Endothelial cell of umbilical vein (primary cell): ENCODE measurements at regions not wholly inside any gene's neighbourhood (a gene's known extent, or its start where the extent isn't known, plus 50 kb on each side); places are given as distances from the start of the nearest gene placed in this dataset.

Experiments
- BruUV-seq: library from RNA; stranded (reverse); fragments of 400-500 nt; replicated peaks from 2 replicates; lab custom pipeline; 2021; lab: Mats Ljungman, UMichigan
- CTCF ChIA-PET: fragments of 300-600, 350-600 bp; sonication (Branson Sonifier 250); formaldehyde crosslinking; loops from one replicate; lab custom pipeline; 2021; ENCODE audit warnings: antibody characterized with exemption, inconsistent platforms; lab: Charles Lee
- POLR2A ChIA-PET: fragments of 300-600, 350-600 bp; sonication (Branson Sonifier 250); formaldehyde crosslinking; loops from one replicate; lab custom pipeline; 2021; ENCODE audit warnings: antibody characterized with exemption, inconsistent platforms; lab: Charles Lee
- DNase-seq: peaks from one replicate; pipeline ENCODE4 v3.0.0-alpha.2; 2011; ENCODE audit warnings: low read depth, low spot score
- FAIRE-seq: peaks from 2 replicates; lab custom pipeline; 2011; peaks lifted over from hg19 to GRCh38; lab: Jason Lieb, UNC
- H2AFZ ChIP-seq: 2 replicates; pipeline ENCODE4 v1.6.0; 2012; ENCODE audit warnings: low read depth, low read length, control low read depth, inconsistent platforms
- H3K27ac ChIP-seq: 2 replicates; pipeline ENCODE4 v1.5.1; 2011; ENCODE audit warnings: low read depth, mild to moderate bottlenecking, control low read depth, low read length, moderate library complexity; ENCODE audit not compliant: insufficient read depth
- H3K27me3 ChIP-seq, 2 experiments: 2 replicates each; pipeline versions ENCODE4 v1.6.0 to v1.6.1; 2011; ENCODE audit warnings: low read length in 2 of 2, mixed read lengths in 1 of 2; ENCODE audit not compliant: control insufficient read depth in 2 of 2, insufficient read depth in 2 of 2
- H3K36me3 ChIP-seq, 2 experiments: 2 replicates in 1 of 2; 3 replicates in 1 of 2; pipeline ENCODE4 v1.5.1; 2011; ENCODE audit warnings: low read length in 2 of 2, mild to moderate bottlenecking in 1 of 2, moderate library complexity in 1 of 2; ENCODE audit not compliant: control insufficient read depth in 2 of 2, insufficient read depth in 2 of 2; ENCODE audit errors: extremely low read depth in 1 of 2
- H3K4me1 ChIP-seq: 3 replicates; pipeline ENCODE4 v1.5.1; 2011; ENCODE audit warnings: mild to moderate bottlenecking, low read length; ENCODE audit not compliant: control insufficient read depth, insufficient read depth; ENCODE audit errors: extremely low read depth
- H3K4me2 ChIP-seq: 2 replicates; pipeline ENCODE4 v1.6.1; 2011; ENCODE audit warnings: low read length, control low read depth, mixed read lengths; ENCODE audit not compliant: insufficient read depth
- H3K4me3 ChIP-seq, 3 experiments: fragments of 200-600 bp in 1 of 3; sonication (generic), shearing (Covaris generic) in 1 of 3; replicated peaks in 1 of 3; 2 replicates each; pipeline ENCODE4 v1.5.1; 2011 to 2016; ENCODE audit warnings: control low read depth in 3 of 3, low read length in 3 of 3, mild to moderate bottlenecking in 2 of 3, inconsistent platforms in 1 of 3, low read depth in 1 of 3, moderate library complexity in 1 of 3; ENCODE audit not compliant: insufficient read depth in 1 of 3
- H3K79me2 ChIP-seq: 2 replicates; pipeline ENCODE4 v1.6.0; 2012; ENCODE audit warnings: low read length, inconsistent platforms; ENCODE audit not compliant: control insufficient read depth, insufficient read depth
- H3K9ac ChIP-seq: replicated peaks from 2 replicates; pipeline ENCODE3; 2011; ENCODE audit warnings: low read length, control low read depth; ENCODE audit not compliant: insufficient read depth; ENCODE audit errors: extremely low read depth
- H3K9me1 ChIP-seq: replicated peaks from 3 replicates; pipeline ENCODE4 v1.6.0; 2011; ENCODE audit warnings: mild to moderate bottlenecking, low read length; ENCODE audit not compliant: control insufficient read depth, insufficient read depth; ENCODE audit errors: extremely low read depth
- H3K9me3 ChIP-seq: replicated peaks from 2 replicates; pipeline ENCODE4 v1.5.1; 2012; ENCODE audit warnings: low read length, inconsistent platforms; ENCODE audit not compliant: control insufficient read depth, insufficient read depth
- H4K20me1 ChIP-seq: replicated peaks from 2 replicates; pipeline ENCODE3; 2011; ENCODE audit warnings: mild to moderate bottlenecking, low read length; ENCODE audit not compliant: control insufficient read depth, insufficient read depth; ENCODE audit errors: extremely low read depth
- CTCF ChIP-seq, 2 donors: IDR thresholded peaks; 1 replicate in 1 of 2; 2 replicates in 1 of 2; pipeline ENCODE4 v1.5.1; 2011; ENCODE audit warnings: low read length in 2 of 2, mild to moderate bottlenecking in 2 of 2, moderate library complexity in 2 of 2, control low read depth in 1 of 2, inconsistent platforms in 1 of 2, low read depth in 1 of 2; ENCODE audit not compliant: insufficient read depth in 1 of 2; ENCODE audit errors: extremely low read depth in 1 of 2
- dilution Hi-C: fragments of 300-500 bp; cut with MboI; formaldehyde crosslinking; loops from one replicate; pipeline ENCODE4 v1.15.0; 2019; ENCODE audit warnings: low sequenced_read_pairs; ENCODE audit not compliant: extremely low pct_ligation_motif_present
- intact Hi-C: fragments of 100-400 bp; cut with micrococcal nuclease; formaldehyde crosslinking; loops from one replicate; pipeline ENCODE4 v1.10.0; 2022

- BruUV-seq: no TSS peak
- FAIRE-seq: no peak
These were observed 529.8 kb upstream of the GOLIM4 start for GRCh38 chr3:168625477-168625876.

More at GRCh38 chr3:168625477-168625876, 529.8 kb upstream of the GOLIM4 start:
- no peak for DNase-seq
- H3K27ac ChIP-seq: no peak overlapping the region
- POLR2A ChIA-PET: no interaction called here
- H3K36me3 ChIP-seq: no peaks in the 10 kb centered on the region
- no peaks in the 10 kb centered on the region for H4K20me1 ChIP-seq
- CTCF ChIA-PET: interaction anchor here (1.2 to 3.6 kb wide), 4 partner anchors 10 to 222 kb away, joined by 3 to 33 read pairs (median 9); no protein-coding TSS in a partner anchor
- no peaks in the 10 kb centered on the region for H3K4me1 ChIP-seq
- dilution Hi-C loops: no loop called here
- H3K4me3 ChIP-seq: no peak overlapping the region
- H3K27me3 ChIP-seq: peaks cover 3 to 4% of the 10 kb centered on the region in 2 experiments
- no peak overlapping the region for H2AFZ ChIP-seq
- no peak for TF ChIP-seq CTCF (IDR thresholded peaks at IDR 0.05; ENCODE audit: extremely low read depth in 1 of 2, insufficient read depth in 1 of 2, low read depth in 1 of 2, low read length in 2 of 2)
- H3K4me2 ChIP-seq: no peak overlapping the region
- intact Hi-C loops: loop anchor here (5.0 kb wide), 1 partner anchor 222 kb away; no protein-coding TSS in a partner anchor
- no peak overlapping the region for H3K9ac ChIP-seq
- H3K9me1 ChIP-seq: no peaks in the 10 kb centered on the region
- no peaks in the 10 kb centered on the region for H3K9me3 ChIP-seq
- no peaks in the 10 kb centered on the region for H3K79me2 ChIP-seq
